H1 (cell line): ENCODE measurements at regions not wholly inside any gene's neighbourhood (a gene's known extent, or its start where the extent isn't known, plus 50 kb on each side); places are given as distances from the start of the nearest gene placed in this dataset.

Source experiments
- ATF2 ChIP-seq: IDR thresholded peaks from 2 replicates; pipeline ENCODE4 v1.6.1; 2012; ENCODE audit warnings: low read length, inconsistent platforms
- BACH1 ChIP-seq: IDR thresholded peaks from 2 replicates; pipeline ENCODE4 v1.6.1; 2012; ENCODE audit warnings: low read length, improper control_type of control experiment
- CHD2 ChIP-seq: IDR thresholded peaks from 2 replicates; pipeline ENCODE4 v1.6.1; 2012; ENCODE audit warnings: low read length, improper control_type of control experiment
- JUN ChIP-seq: IDR thresholded peaks from 2 replicates; pipeline ENCODE4 v1.6.1; 2011; ENCODE audit warnings: low read depth, mild to moderate bottlenecking, improper control_type of control experiment, low read length
- KDM5A ChIP-seq: fragments of 200-600 bp; IDR thresholded peaks from 2 replicates; pipeline ENCODE4 v1.7.1; 2012; ENCODE audit warnings: mild to moderate bottlenecking, low read length, inconsistent platforms, mixed read lengths
- RAD21 ChIP-seq, 2 experiments: IDR thresholded peaks in 1 of 2; conservative IDR thresholded peaks in 1 of 2; 2 replicates each; pipeline ENCODE4 v1.6.1; 2011; ENCODE audit warnings: low read depth in 2 of 2, low read length in 2 of 2, improper control_type of control experiment in 1 of 2, inconsistent platforms in 1 of 2, mild to moderate bottlenecking in 1 of 2, moderate library complexity in 1 of 2
- SP4 ChIP-seq: IDR thresholded peaks from 2 replicates; pipeline ENCODE4 v1.6.1; 2012; ENCODE audit warnings: low read length, inconsistent platforms

GRCh38 chr18:77708826-77709506, 459.3 kb downstream of the GALR1 start (continued):
- no peak for TF ChIP-seq ATF2
- TF ChIP-seq JUN = no peak
- no peak for TF ChIP-seq SP4
- TF ChIP-seq CHD2 = no peak
- TF ChIP-seq KDM5A = no peak
- TF ChIP-seq BACH1 = no peak
- TF ChIP-seq RAD21 (IDR thresholded peaks at IDR 0.05 in 1 of 2, conservative IDR thresholded peaks at IDR 0.05 in 1 of 2; ENCODE audit: low read depth in 2 of 2, low read length in 2 of 2) = no peak
